ACHN (cell line): ENCODE measurements at regions not wholly inside any gene's neighbourhood (a gene's known extent, or its start where the extent isn't known, plus 50 kb on each side); places are given as distances from the start of the nearest gene placed in this dataset.
A peak's percentile ranks its signal among the peaks of the same experiment; 100 is the strongest.

Source experiments
- DNase-seq: peaks from one replicate; pipeline ENCODE4 v3.0.0-alpha.2; 2015
- in situ Hi-C: cut with HindIII; loops from 2 replicates; pipeline ENCODE4 v1.10.0; 2017; ENCODE audit warnings: low sequenced_read_pairs, low pct_ligation_motif_present, low pct_unique_long_range_greater_than_20kb

DNA sequence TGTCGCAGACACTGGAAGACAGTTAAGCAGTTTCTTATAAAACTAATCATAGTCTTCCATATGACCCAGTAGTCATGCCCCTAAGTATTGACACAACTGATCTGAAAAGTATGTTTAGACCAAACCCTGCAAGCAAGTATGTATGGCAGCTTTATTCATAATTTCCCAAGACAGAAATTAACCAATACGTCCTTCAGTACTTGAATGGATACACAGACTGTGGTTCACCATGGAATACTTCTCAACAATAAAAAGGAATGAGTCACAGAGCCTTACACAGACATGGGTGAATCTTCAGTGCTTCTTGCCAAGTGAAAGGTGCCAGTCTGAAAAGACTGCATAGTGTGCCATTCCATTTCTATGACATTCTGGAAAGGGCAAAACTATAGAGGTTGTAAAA, 50.2 kb upstream of the AKR1E2 start:
- in situ Hi-C loops = no loop called here
- DNase-seq = no peak

DNA sequence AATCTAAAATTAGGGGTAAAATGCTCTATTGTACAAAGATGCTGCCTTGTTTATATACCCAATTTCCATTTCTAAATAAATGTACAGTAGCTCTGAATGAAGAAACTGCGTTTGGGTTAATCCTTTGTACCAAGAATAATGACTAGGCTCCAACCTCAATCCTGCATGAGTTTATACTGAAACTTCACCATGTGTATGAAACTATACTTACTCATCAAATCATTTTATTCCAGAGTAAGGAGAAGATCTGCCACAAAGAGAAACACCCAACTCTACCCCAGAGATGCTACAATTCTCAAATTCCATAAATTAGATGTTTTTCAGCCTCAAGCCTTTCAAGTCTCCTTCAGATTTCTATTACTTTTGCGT, 53.8 kb upstream of the AKR1E2 start:
- in situ Hi-C loops = loop anchor here (25.0 kb wide), 1 partner anchor 260 kb away; no protein-coding TSS in a partner anchor
- DNase-seq = no peak

- in situ Hi-C loops = loop anchor here (25.0 kb wide), 1 partner anchor 259 kb away; no protein-coding TSS in a partner anchor
Measured at GRCh38 chr10:4771554-4772201, 54.3 kb upstream of the AKR1E2 start.

GRCh38 chr10:4770801-4771553, 55.0 kb upstream of the AKR1E2 start:
- in situ Hi-C loops = loop anchor here (25.0 kb wide), 1 partner anchor 259 kb away; no protein-coding TSS in a partner anchor
- DNase-seq = peak; percentile 84

More at GRCh38 chr10:4771554-4772201, 54.3 kb upstream of the AKR1E2 start:
- no peak for DNase-seq

GRCh38 chr10:4768416-4768815, 57.6 kb upstream of the AKR1E2 start:
- in situ Hi-C loops = loop anchor here (25.0 kb wide), 1 partner anchor 256 kb away; no protein-coding TSS in a partner anchor
- DNase-seq = no peak

DNA sequence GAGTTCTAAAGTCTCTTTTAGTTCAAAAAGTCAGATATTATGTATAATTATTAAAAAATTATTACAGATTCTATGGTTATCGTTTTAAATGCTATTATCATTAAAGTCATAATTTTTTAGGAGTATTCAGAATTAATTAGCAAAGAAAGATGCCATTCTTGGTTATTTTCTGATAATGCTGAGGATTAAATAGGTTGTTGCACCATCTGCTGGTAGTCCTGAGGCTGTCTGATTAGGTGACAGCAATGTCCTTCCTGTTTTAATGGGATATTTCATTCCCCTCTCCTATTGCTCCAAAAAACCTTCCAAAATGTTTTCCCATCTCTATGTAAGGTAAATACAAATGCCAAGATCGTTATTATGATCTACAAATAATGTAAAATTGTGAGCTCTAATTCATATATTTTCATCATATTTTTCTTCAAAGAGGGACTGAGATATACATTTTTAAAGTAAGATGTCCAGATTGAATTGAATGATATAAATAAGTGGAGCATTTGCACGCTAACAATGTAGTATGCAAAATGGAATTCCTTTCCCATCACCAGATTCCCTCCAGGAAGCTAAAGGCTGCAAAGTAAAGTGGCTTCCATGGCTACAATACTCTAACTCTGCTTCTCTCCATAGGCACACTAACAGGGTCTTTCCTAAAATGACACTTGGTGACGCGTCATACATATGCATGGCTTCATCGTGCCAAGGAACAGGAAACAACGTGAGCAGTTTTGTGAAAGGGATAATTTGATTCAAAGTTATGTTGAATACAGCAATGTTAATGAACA, 58.8 kb upstream of the AKR1E2 start:
- DNase-seq = peak; percentile 51
- in situ Hi-C loops = loop anchor here (25.0 kb wide), 1 partner anchor 255 kb away; no protein-coding TSS in a partner anchor

- no peak for DNase-seq
- in situ Hi-C loops = loop anchor here (25.0 kb wide), 1 partner anchor 254 kb away; no protein-coding TSS in a partner anchor
Measured at GRCh38 chr10:4766454-4766853, 59.6 kb upstream of the AKR1E2 start.

DNA sequence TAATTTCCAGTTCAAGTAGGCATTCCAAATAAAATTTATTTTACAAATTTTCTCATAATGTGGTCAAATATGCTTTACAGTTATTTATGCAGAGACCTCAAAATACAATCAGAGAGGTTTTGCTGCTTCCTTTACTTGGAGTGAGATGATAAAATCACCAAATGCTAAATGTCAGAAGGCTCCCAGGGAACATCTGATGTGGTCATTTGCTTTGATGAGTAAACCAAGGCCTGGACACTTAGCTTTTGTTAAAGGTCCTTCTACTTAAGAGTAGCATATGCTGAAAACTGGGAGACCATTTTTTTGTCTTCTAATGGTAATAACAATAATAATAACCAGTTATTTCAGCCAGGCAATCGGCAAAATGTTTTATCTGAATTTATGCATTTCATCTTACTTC, 60.6 kb upstream of the AKR1E2 start:
- no peak for DNase-seq
- in situ Hi-C loops = loop anchor here (25.0 kb wide), 1 partner anchor 253 kb away; no protein-coding TSS in a partner anchor

- in situ Hi-C loops = loop anchor here (25.0 kb wide), 1 partner anchor 252 kb away; no protein-coding TSS in a partner anchor
- DNase-seq = no peak
Measured at GRCh38 chr10:4763960-4764428, 62.0 kb upstream of the AKR1E2 start.

- DNase-seq = no peak
- in situ Hi-C loops = loop anchor here (25.0 kb wide), 1 partner anchor 251 kb away; no protein-coding TSS in a partner anchor
Measured at GRCh38 chr10:4763513-4763912, 62.5 kb upstream of the AKR1E2 start.

- DNase-seq = no peak
- in situ Hi-C loops = loop anchor here (25.0 kb wide), 1 partner anchor 246 kb away; no protein-coding TSS in a partner anchor
Measured at GRCh38 chr10:4758256-4758655, 67.8 kb upstream of the AKR1E2 start.

DNA sequence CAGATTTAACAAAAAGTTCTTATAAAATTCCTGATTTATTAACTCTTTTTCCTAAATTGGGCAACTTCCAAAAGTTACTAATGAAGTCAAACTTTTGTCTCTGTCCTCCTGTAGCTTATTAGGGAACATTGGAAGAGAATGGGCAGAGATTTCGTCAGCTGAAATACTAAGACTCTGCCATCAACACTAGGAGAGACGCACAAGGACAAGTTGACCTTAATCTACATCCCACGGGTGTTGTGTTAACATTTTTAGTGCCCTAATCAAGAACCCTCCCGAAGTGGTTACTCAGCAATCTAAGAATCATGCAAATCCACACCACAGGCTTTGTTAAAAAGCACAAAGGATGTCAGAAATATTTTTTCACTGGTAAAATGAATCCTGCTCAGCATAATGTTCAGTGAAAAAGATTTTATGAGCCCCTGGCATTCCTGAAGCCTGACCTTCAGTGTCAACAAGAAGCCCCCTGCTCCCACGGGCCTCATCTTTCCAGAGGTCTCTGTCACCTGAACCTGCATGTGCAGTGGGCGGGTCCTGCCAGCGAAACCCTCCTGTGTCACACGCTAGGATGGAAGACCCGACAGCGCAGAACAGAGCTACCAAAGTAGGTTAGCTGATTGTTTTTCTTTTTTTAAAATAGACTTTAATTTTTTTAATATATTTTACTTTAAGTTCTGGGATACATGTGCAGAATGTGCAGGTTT, 70.6 kb upstream of the AKR1E2 start:
- in situ Hi-C loops = loop anchor here (25.0 kb wide), 1 partner anchor 243 kb away; no protein-coding TSS in a partner anchor
- no peak for DNase-seq

DNA sequence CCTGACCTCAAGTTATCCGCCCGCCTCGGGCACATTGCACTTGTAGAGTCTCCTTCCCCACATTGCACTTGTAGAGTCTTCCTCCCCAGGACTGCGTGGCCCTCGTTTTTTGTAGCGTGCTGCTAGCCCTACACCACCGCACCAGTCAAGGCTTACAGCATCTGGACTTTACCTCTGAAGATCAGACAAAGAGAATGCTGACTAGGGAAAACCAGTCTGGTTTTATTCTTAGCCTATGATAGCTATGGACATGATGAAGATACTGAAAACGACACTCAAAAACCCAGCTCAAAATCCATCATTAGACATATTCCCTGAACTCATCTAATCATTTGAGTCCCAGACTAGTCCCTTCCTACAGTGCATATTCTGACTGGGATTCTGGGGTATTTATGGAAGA, 71.9 kb upstream of the AKR1E2 start:
- no peak for DNase-seq
- in situ Hi-C loops = loop anchor here (25.0 kb wide), 1 partner anchor 242 kb away; no protein-coding TSS in a partner anchor

DNA sequence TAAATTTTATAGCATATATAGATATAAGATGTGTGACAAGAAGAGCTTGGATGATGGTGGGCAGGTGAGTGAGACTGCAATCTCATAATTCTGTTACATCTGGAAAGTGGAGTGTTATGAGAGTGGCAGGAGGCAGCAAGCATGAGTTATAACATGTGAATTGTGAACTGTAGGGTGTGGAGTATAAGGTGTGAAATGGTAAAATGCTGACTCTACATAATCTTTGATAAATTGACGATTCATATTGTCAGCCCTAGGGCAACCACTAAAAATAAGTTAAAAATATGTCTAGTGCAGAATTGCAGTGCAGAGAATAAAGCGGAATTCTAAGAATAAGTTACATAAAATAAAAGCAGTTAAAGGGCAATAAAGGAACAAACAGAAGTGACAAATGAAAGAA, 74.8 kb upstream of the AKR1E2 start:
- DNase-seq = no peak
- in situ Hi-C loops = loop anchor here (25.0 kb wide), 1 partner anchor 239 kb away; no protein-coding TSS in a partner anchor

DNA sequence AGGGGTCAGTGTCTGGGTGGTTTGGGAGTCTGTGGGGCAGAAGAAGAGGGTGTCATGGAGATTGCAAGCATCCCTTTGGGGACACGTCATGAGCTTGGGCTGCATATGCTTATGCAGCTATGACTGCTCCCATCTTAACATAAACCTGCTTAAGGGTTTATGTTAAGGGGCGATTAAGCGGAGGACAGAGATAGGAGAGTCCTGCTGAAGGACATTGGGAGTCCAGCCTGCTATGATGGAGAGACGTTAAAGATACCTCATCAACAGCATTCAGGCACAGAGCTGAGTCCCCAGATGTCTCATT, 76.8 kb upstream of the AKR1E2 start:
- in situ Hi-C loops = no loop called here
- DNase-seq = no peak

DNA sequence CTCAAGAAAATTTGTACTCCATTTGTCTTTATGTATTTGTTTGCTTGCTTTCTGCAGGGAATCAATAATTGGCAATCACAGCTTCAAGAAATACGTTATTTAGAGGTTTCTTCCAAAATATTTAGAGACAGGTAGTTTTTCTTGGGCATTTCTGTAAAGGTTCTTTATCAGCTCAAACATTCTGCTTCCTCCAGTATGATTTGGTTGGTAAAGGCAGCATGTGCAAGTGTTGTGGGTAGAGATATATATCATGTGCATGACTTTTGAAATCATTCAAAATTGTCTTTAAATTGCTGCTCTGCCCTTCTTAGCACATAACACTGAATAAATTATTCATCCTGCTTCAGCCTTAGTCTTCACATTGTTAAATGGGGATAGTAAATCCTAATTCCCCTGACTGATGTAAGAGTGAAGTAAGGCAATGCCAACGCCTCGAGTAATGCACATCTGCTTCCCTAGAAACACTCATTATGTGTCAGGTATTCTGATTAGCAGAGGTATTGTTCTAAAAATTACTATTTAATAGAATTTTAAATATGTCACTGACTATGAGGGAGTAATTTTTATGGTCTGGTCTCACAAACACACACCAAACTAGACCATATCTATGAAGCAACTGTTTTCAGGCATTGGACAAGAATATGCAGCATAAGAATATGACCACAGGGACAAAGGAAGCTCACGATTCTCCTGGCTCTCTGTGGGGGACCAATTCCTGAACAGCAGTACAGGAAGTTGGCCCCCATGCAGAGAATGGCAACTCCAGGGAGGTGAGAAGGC, 77.3 kb upstream of the AKR1E2 start:
- in situ Hi-C loops = no loop called here
- no peak for DNase-seq

DNA sequence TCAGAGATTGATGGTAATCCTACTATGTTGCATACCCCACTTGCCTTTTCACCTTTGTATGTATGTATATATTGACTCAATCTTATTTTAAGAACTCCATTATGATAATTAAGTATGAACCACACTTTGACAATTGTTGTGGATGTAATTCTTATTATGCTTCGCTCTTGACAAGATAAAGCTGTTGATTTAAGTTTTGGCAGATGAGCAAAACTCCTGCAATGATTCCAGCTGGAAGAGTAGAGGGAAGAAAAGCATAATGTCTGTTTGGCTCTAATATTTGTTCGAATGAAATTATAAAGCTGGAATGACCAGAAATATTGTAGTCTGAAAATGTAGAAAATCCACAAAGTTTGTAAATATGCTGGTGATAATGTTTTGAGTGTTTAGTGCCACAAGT, 83.8 kb upstream of the AKR1E2 start:
- in situ Hi-C loops = no loop called here
- no peak for DNase-seq
